ENCODE measurements at regions not wholly inside any gene's neighbourhood (a gene's known extent, or its start where the extent isn't known, plus 50 kb on each side); places are given as distances from the start of the nearest gene placed in this dataset.
A peak's percentile ranks its signal among the peaks of the same experiment; 100 is the strongest.

- DNase-seq (no peak), ATAC-seq (ENCODE audit: low FRiP score in 2 of 2) (peak in 1 of 2 donors; percentile 60)
- no peaks in the 10 kb centered on the region for H3K27me3 ChIP-seq
- H3K36me3 ChIP-seq: no peaks in the 10 kb centered on the region
- no peak overlapping the region for H3K27ac ChIP-seq
- TF ChIP-seq EP300 (IDR thresholded peaks at IDR 0.05): no peak
- no peak for TF ChIP-seq POLR2AphosphoS5 (IDR thresholded peaks at IDR 0.05)
- no peak for TF ChIP-seq POLR2A (IDR thresholded peaks at IDR 0.05)
- no peaks in the 10 kb centered on the region for H3K4me1 ChIP-seq
- no peak overlapping the region for H3K4me3 ChIP-seq
- WGBS, 2 donors: 22 to 28% methylated on average over 2 of the region's 2 CpGs
- no peaks in the 10 kb centered on the region for H3K9me3 ChIP-seq
Observed at GRCh38 chr2:217521820-217522219, 481.0 kb downstream of the TNS1 start.

GRCh38 chr2:217520356-217521010 is 482.3 kb downstream of the TNS1 start:
- Histone ChIP-seq H3K4me3 (no peak overlapping the region), H3K27ac (no peak overlapping the region), H3K27me3 (no peaks in the 10 kb centered on the region), H3K4me1 (no peaks in the 10 kb centered on the region), H3K36me3 (no peaks in the 10 kb centered on the region), H3K9me3 (no peaks in the 10 kb centered on the region)
- no peak for TF ChIP-seq EP300 (IDR thresholded peaks at IDR 0.05)
- TF ChIP-seq POLR2AphosphoS5 (IDR thresholded peaks at IDR 0.05): no peak
- no peak for TF ChIP-seq POLR2A (IDR thresholded peaks at IDR 0.05)
- no peak for TF ChIP-seq CTCF (IDR thresholded peaks at IDR 0.05)
- no peak for ATAC-seq (ENCODE audit: low FRiP score in 2 of 2)
- WGBS, 2 donors: 86 to 87% methylated on average over 4 of the region's 4 CpGs
- DNase-seq: no peak

- ATAC-seq (ENCODE audit: low FRiP score in 2 of 2) (no peak), DNase-seq (no peak)
- Histone ChIP-seq H3K27ac (no peak overlapping the region), H3K4me1 (no peaks in the 10 kb centered on the region), H3K27me3 (no peaks in the 10 kb centered on the region), H3K4me3 (no peak overlapping the region), H3K9me3 (no peaks in the 10 kb centered on the region), H3K36me3 (no peaks in the 10 kb centered on the region)
- TF ChIP-seq EP300 (IDR thresholded peaks at IDR 0.05): no peak
- no peak for TF ChIP-seq POLR2AphosphoS5 (IDR thresholded peaks at IDR 0.05)
- no peak for TF ChIP-seq POLR2A (IDR thresholded peaks at IDR 0.05)
- no peak for TF ChIP-seq CTCF (IDR thresholded peaks at IDR 0.05)
- WGBS, 2 donors: 80 to 84% methylated on average over 5 of the region's 5 CpGs
Observed at GRCh38 chr2:217517402-217517801, 485.4 kb downstream of the TNS1 start.

GRCh38 chr2:217515615-217516309 is 487.0 kb downstream of the TNS1 start:
- Histone ChIP-seq H3K4me3 (no peak overlapping the region), H3K36me3 (no peaks in the 10 kb centered on the region), H3K27me3 (no peaks in the 10 kb centered on the region), H3K4me1 (peaks cover 0 to 11% (median 2%) of the 10 kb centered on the region in 4 donors), H3K9me3 (no peaks in the 10 kb centered on the region), H3K27ac (no peak overlapping the region)
- no peak for TF ChIP-seq POLR2AphosphoS5 (IDR thresholded peaks at IDR 0.05)
- TF ChIP-seq EP300 (IDR thresholded peaks at IDR 0.05): no peak
- no peak for TF ChIP-seq POLR2A (IDR thresholded peaks at IDR 0.05)
- no peak for TF ChIP-seq CTCF (IDR thresholded peaks at IDR 0.05)
- no peak for DNase-seq
- 90 to 96% methylated on average over 5 of the region's 5 CpGs for WGBS, 2 donors
- ATAC-seq (ENCODE audit: low FRiP score in 2 of 2): no peak

GRCh38 chr2:217513258-217513657 is 489.5 kb downstream of the TNS1 start:
- H3K4me3 ChIP-seq: no peak overlapping the region
- no peaks in the 10 kb centered on the region for H3K36me3 ChIP-seq
- 34 to 52% methylated on average over 1 of the region's 1 CpG for WGBS, 2 donors
- DNase-seq (no peak), ATAC-seq (ENCODE audit: low FRiP score in 2 of 2) (no peak)
- no peaks in the 10 kb centered on the region for H3K9me3 ChIP-seq
- H3K4me1 ChIP-seq: peaks cover 0 to 14% (median 2%) of the 10 kb centered on the region in 4 donors
- TF ChIP-seq EP300 (IDR thresholded peaks at IDR 0.05) (no peak), POLR2AphosphoS5 (IDR thresholded peaks at IDR 0.05) (no peak), CTCF (IDR thresholded peaks at IDR 0.05) (no peak), POLR2A (IDR thresholded peaks at IDR 0.05) (no peak)
- no peaks in the 10 kb centered on the region for H3K27me3 ChIP-seq
- H3K27ac ChIP-seq: no peak overlapping the region
